ENCODE measurements at regions not wholly inside any gene's neighbourhood (a gene's known extent, or its start where the extent isn't known, plus 50 kb on each side); places are given as distances from the start of the nearest gene placed in this dataset.

- no peak for TF ChIP-seq POLR2A (IDR thresholded peaks at IDR 0.05)
- Histone ChIP-seq H3K4me3 (no peak overlapping the region), H3K27ac (no peak overlapping the region), H3K4me1 (replicated peaks in 1 of 2) (no peaks in the 10 kb centered on the region), H3K9me3 (replicated peaks in 1 of 3) (no peaks in the 10 kb centered on the region), H3K36me3 (replicated peaks in 1 of 2) (no peaks in the 10 kb centered on the region), H3K27me3 (no peaks in the 10 kb centered on the region)
- intact Hi-C loops (cut with DNase I) = no loop called here
- 66 to 73% (median 68%) methylated on average over 4 of the region's 4 CpGs for WGBS, 4 donors
- no peak for DNase-seq
Measured at GRCh38 chr12:84712747-84713146, 199.9 kb downstream of the SLC6A15 start.

- intact Hi-C loops (cut with DNase I) = no loop called here
- Histone ChIP-seq H3K4me3 (no peak overlapping the region), H3K9me3 (replicated peaks in 1 of 3) (no peaks in the 10 kb centered on the region), H3K27ac (no peak overlapping the region), H3K27me3 (no peaks in the 10 kb centered on the region), H3K36me3 (replicated peaks in 1 of 2) (no peaks in the 10 kb centered on the region), H3K4me1 (replicated peaks in 1 of 2) (no peaks in the 10 kb centered on the region)
- DNase-seq = no peak
- TF ChIP-seq CTCF (IDR thresholded peaks at IDR 0.05) = no peak
- no peak for TF ChIP-seq POLR2A (IDR thresholded peaks at IDR 0.05)
Measured at GRCh38 chr12:84706374-84706773, 206.2 kb downstream of the SLC6A15 start.

- no peak for TF ChIP-seq CTCF (IDR thresholded peaks at IDR 0.05)
- TF ChIP-seq POLR2A (IDR thresholded peaks at IDR 0.05) = no peak
- Histone ChIP-seq H3K4me3 (no peak overlapping the region), H3K9me3 (replicated peaks in 1 of 3) (no peaks in the 10 kb centered on the region), H3K36me3 (replicated peaks in 1 of 2) (no peaks in the 10 kb centered on the region), H3K27ac (no peak overlapping the region), H3K4me1 (replicated peaks in 1 of 2) (no peaks in the 10 kb centered on the region), H3K27me3 (no peaks in the 10 kb centered on the region)
- intact Hi-C loops (cut with DNase I) = no loop called here
- DNase-seq = no peak
Measured at GRCh38 chr12:84704856-84705255, 207.7 kb downstream of the SLC6A15 start.

GRCh38 chr12:84702001-84702400, 210.6 kb downstream of the SLC6A15 start:
- Histone ChIP-seq H3K9me3 (replicated peaks in 1 of 3) (no peaks in the 10 kb centered on the region), H3K36me3 (replicated peaks in 1 of 2) (no peaks in the 10 kb centered on the region), H3K4me1 (replicated peaks in 1 of 2) (no peaks in the 10 kb centered on the region), H3K27me3 (no peaks in the 10 kb centered on the region), H3K4me3 (no peak overlapping the region), H3K27ac (no peak overlapping the region)
- no peak for TF ChIP-seq CTCF (IDR thresholded peaks at IDR 0.05)
- TF ChIP-seq POLR2A (IDR thresholded peaks at IDR 0.05) = no peak
- 50 to 61% (median 58%) methylated on average over 2 of the region's 2 CpGs for WGBS, 4 donors
- no peak for DNase-seq
- intact Hi-C loops (cut with DNase I) = no loop called here

GRCh38 chr12:84701041-84701440, 211.6 kb downstream of the SLC6A15 start:
- WGBS, 4 donors = 54 to 70% (median 65%) methylated on average over 3 of the region's 3 CpGs
- TF ChIP-seq CTCF (IDR thresholded peaks at IDR 0.05) (no peak), POLR2A (IDR thresholded peaks at IDR 0.05) (no peak)

More at GRCh38 chr12:84701041-84701440, 211.6 kb downstream of the SLC6A15 start:
- H3K4me3 ChIP-seq = no peak overlapping the region
- DNase-seq = no peak
- no peak overlapping the region for H3K27ac ChIP-seq
- no peaks in the 10 kb centered on the region for H3K4me1 ChIP-seq (replicated peaks in 1 of 2)
- no peaks in the 10 kb centered on the region for H3K36me3 ChIP-seq (replicated peaks in 1 of 2)
- intact Hi-C loops (cut with DNase I) = no loop called here
- no peaks in the 10 kb centered on the region for H3K9me3 ChIP-seq (replicated peaks in 1 of 3)
- no peaks in the 10 kb centered on the region for H3K27me3 ChIP-seq

Measured in adrenal gland (tissue), 9 donors.